GM19238 (cell line): ENCODE measurements at regions not wholly inside any gene's neighbourhood (a gene's known extent, or its start where the extent isn't known, plus 50 kb on each side); places are given as distances from the start of the nearest gene placed in this dataset.

Experiments
- DNase-seq: peaks from one replicate; pipeline ENCODE4 v3.0.0; 2011; ENCODE audit warnings: low spot score; ENCODE audit not compliant: insufficient read length

- no peak for DNase-seq
These were observed 365.0 kb downstream of the MN1 start for GRCh38 chr22:27436591-27436990.

GRCh38 chr22:27437570-27437969, 364.0 kb downstream of the MN1 start:
- DNase-seq, result no peak

GRCh38 chr22:27438271-27438980, 363.1 kb downstream of the MN1 start:
- DNase-seq, result no peak

GRCh38 chr22:27439131-27439530, 362.4 kb downstream of the MN1 start:
- no peak for DNase-seq

GRCh38 chr22:27440304-27440865, 361.2 kb downstream of the MN1 start:
- no peak for DNase-seq

- no peak for DNase-seq
These were observed 359.7 kb downstream of the MN1 start for GRCh38 chr22:27441706-27442475.

GRCh38 chr22:27443306-27443705, 358.2 kb downstream of the MN1 start:
- no peak for DNase-seq

GRCh38 chr22:27445881-27446280, 355.7 kb downstream of the MN1 start:
- DNase-seq, result no peak

- DNase-seq, result no peak
These were observed 354.3 kb downstream of the MN1 start for GRCh38 chr22:27447289-27447688.

- DNase-seq, result no peak
These were observed 351.1 kb downstream of the MN1 start for GRCh38 chr22:27450448-27450847.

GRCh38 chr22:27452245-27452644, 349.3 kb downstream of the MN1 start:
- DNase-seq, result no peak

GRCh38 chr22:27452922-27453321, 348.6 kb downstream of the MN1 start:
- no peak for DNase-seq

- DNase-seq, result no peak
These were observed 347.8 kb downstream of the MN1 start for GRCh38 chr22:27453725-27454124.

GRCh38 chr22:27454807-27455450, 346.6 kb downstream of the MN1 start:
- no peak for DNase-seq

GRCh38 chr22:27455526-27455925, 346.0 kb downstream of the MN1 start:
- DNase-seq, result no peak

- no peak for DNase-seq
These were observed 344.7 kb downstream of the MN1 start for GRCh38 chr22:27456696-27457503.

- no peak for DNase-seq
These were observed 341.6 kb downstream of the MN1 start for GRCh38 chr22:27459999-27460398.

GRCh38 chr22:27460591-27461347, 340.8 kb downstream of the MN1 start:
- no peak for DNase-seq

- DNase-seq, result no peak
These were observed 340.1 kb downstream of the MN1 start for GRCh38 chr22:27461470-27461869.

GRCh38 chr22:27462190-27462589, 339.4 kb downstream of the MN1 start:
- no peak for DNase-seq
